T47D (cell line): ENCODE measurements at regions not wholly inside any gene's neighbourhood (a gene's known extent, or its start where the extent isn't known, plus 50 kb on each side); places are given as distances from the start of the nearest gene placed in this dataset.
A peak's percentile ranks its signal among the peaks of the same experiment; 100 is the strongest.
"Not testable (repeated sequence)": the region's sequence is repeated elsewhere in the genome, so short reads cannot be mapped to it uniquely, and the experiment has no call there.

ENCODE experiments used
- DNase-seq, 2 experiments: peaks; one replicate each; pipeline versions ENCODE4 v3.0.0 to v3.0.0-alpha.2; 2011 to 2012; ENCODE audit warnings: low read depth in 1 of 2, low spot score in 1 of 2
- JUND ChIP-seq: IDR thresholded peaks from 2 replicates; pipeline ENCODE4 v1.6.1; 2012; ENCODE audit warnings: low read depth
- in situ Hi-C: cut with HindIII; loops from 2 replicates; pipeline ENCODE4 v1.10.0; 2016; ENCODE audit warnings: low sequenced_read_pairs, low pct_unique_long_range_greater_than_20kb

GRCh38 chrX:90848595-90848994 lies 586.0 kb upstream of the PABPC5 start:
- DNase-seq, in situ Hi-C loops: not testable (repeated sequence)

GRCh38 chrX:90883479-90883878 lies 551.2 kb upstream of the PABPC5 start:
- in situ Hi-C loops = no loop called here
- no peak for TF ChIP-seq JUND

GRCh38 chrX:90914816-90915215 lies 519.8 kb upstream of the PABPC5 start:
- in situ Hi-C loops, DNase-seq: not testable (repeated sequence)

More at GRCh38 chrX:90883479-90883878, 551.2 kb upstream of the PABPC5 start:
- no peak for DNase-seq

GRCh38 chrX:90946870-90947269 lies 487.8 kb upstream of the PABPC5 start:
- DNase-seq, in situ Hi-C loops: not testable (repeated sequence)

- DNase-seq, in situ Hi-C loops: not testable (repeated sequence)
These were observed 439.4 kb upstream of the PABPC5 start for GRCh38 chrX:90995191-90995590.

- DNase-seq = peak in 1 of 2 experiments; percentile 26
- in situ Hi-C loops = not testable (repeated sequence)
These were observed 416.5 kb upstream of the PABPC5 start for GRCh38 chrX:91018111-91018510.

GRCh38 chrX:91039777-91040176 lies 394.9 kb upstream of the PABPC5 start:
- DNase-seq = peak in 1 of 2 experiments; percentile 25
- no peak for TF ChIP-seq JUND
- in situ Hi-C loops = no loop called here

GRCh38 chrX:91066104-91066503 lies 368.5 kb upstream of the PABPC5 start:
- in situ Hi-C loops = no loop called here
- no peak for DNase-seq
- no peak for TF ChIP-seq JUND

- TF ChIP-seq JUND = no peak
- DNase-seq = no peak
- in situ Hi-C loops = no loop called here
These were observed 355.1 kb upstream of the PABPC5 start for GRCh38 chrX:91079342-91080114.

GRCh38 chrX:91080822-91081221 lies 353.8 kb upstream of the PABPC5 start:
- in situ Hi-C loops = no loop called here
- no peak for DNase-seq
- TF ChIP-seq JUND = no peak

GRCh38 chrX:91081873-91082272 lies 352.8 kb upstream of the PABPC5 start:
- in situ Hi-C loops = no loop called here
- DNase-seq = no peak

GRCh38 chrX:91108761-91109160 lies 325.9 kb upstream of the PABPC5 start:
- in situ Hi-C loops = no loop called here
- no peak for DNase-seq
- TF ChIP-seq JUND = no peak

More at GRCh38 chrX:91081873-91082272, 352.8 kb upstream of the PABPC5 start:
- TF ChIP-seq JUND = no peak

- in situ Hi-C loops = no loop called here
- DNase-seq = no peak
These were observed 312.4 kb upstream of the PABPC5 start for GRCh38 chrX:91122151-91122694.

GRCh38 chrX:91137883-91138282 lies 296.8 kb upstream of the PABPC5 start:
- in situ Hi-C loops = no loop called here
- no peak for TF ChIP-seq JUND
- no peak for DNase-seq

More at GRCh38 chrX:91122151-91122694, 312.4 kb upstream of the PABPC5 start:
- no peak for TF ChIP-seq JUND
